Transverse colon (tissue), 4 donors: ENCODE measurements at regions not wholly inside any gene's neighbourhood (a gene's known extent, or its start where the extent isn't known, plus 50 kb on each side); places are given as distances from the start of the nearest gene placed in this dataset.

ENCODE experiments used
- DNase-seq: peaks from one replicate; pipeline ENCODE4 v3.0.0-alpha.2; 2019
- H3K27ac ChIP-seq, 4 donors: fragments of 200-600 bp; sonication (generic); 2 replicates each; pipeline ENCODE4 v1.5.1; 2016 to 2018; ENCODE audit warnings: inconsistent platforms in 4 of 4
- H3K27me3 ChIP-seq: fragments of 200-600 bp; sonication (generic); 2 replicates; pipeline ENCODE4 v1.5.1; 2017; ENCODE audit warnings: inconsistent platforms
- H3K36me3 ChIP-seq, 4 donors: fragments of 200-600 bp; sonication (generic); 2 replicates each; pipeline ENCODE4 v1.5.1; 2017 to 2019; ENCODE audit warnings: inconsistent platforms in 4 of 4
- H3K4me1 ChIP-seq, 4 donors: fragments of 200-600 bp; sonication (generic); 2 replicates each; pipeline ENCODE4 v1.5.1; 2017 to 2020; ENCODE audit warnings: inconsistent platforms in 4 of 4
- H3K4me3 ChIP-seq, 4 donors: fragments of 200-600 bp; sonication (generic); 1 replicate in 1 of 4; 2 replicates in 3 of 4; pipeline versions ENCODE4 v1.5.1 to v1.6.1; 2017 to 2019; ENCODE audit warnings: inconsistent platforms in 4 of 4
- H3K9me3 ChIP-seq, 2 donors: fragments of 200-600 bp; sonication (generic); 2 replicates each; pipeline ENCODE4 v1.5.1; 2017 to 2019; ENCODE audit warnings: inconsistent platforms in 2 of 2
- CTCF ChIP-seq, 5 experiments: fragments of 200-600 bp in 3 of 5; fragments of 450-650 bp in 2 of 5; sonication (generic) in 3 of 5; IDR thresholded peaks; 1 replicate in 2 of 5; 2 replicates in 3 of 5; pipeline ENCODE4 v1.5.1; 2016 to 2017; ENCODE audit warnings: antibody characterized with exemption in 5 of 5, inconsistent platforms in 3 of 5, mild to moderate bottlenecking in 2 of 5, moderate library complexity in 1 of 5
- EP300 ChIP-seq: sonication (generic); formaldehyde crosslinking; IDR thresholded peaks from one replicate; pipeline ENCODE4 v1.6.1; 2017; ENCODE audit warnings: antibody characterized with exemption, low read depth
- POLR2A ChIP-seq: fragments of 450-650 bp; IDR thresholded peaks from one replicate; pipeline ENCODE4 v1.6.1; 2016; ENCODE audit warnings: antibody characterized with exemption, mild to moderate bottlenecking, moderate library complexity
- POLR2AphosphoS5 ChIP-seq, 3 donors: sonication (generic); formaldehyde crosslinking; IDR thresholded peaks; one replicate each; pipeline ENCODE4 v1.6.1; 2016; ENCODE audit warnings: antibody characterized with exemption in 3 of 3
- WGBS, 2 donors: methylation state at CpG; one replicate each; pipeline ENCODE4 v1.1.5; 2018; ENCODE audit warnings: low coverage in 1 of 2; 5-methylcytosine and 5-hydroxymethylcytosine counted together
- in situ Hi-C, 4 donors: fragments of 200-750 bp; cut with MboI; loops; one replicate each; pipeline versions ENCODE4 v1.15.0 to v1.15.1; 2017; ENCODE audit warnings: low sequenced_read_pairs in 3 of 4, low pct_ligation_motif_present in 1 of 4, low pct_unique_long_range_greater_than_20kb in 1 of 4
- intact Hi-C: fragments of 100-400 bp; cut with DNase I; formaldehyde crosslinking; loops from one replicate; pipeline ENCODE4 v1.15.1; 2023; ENCODE audit warnings: low total_unique reads

DNA sequence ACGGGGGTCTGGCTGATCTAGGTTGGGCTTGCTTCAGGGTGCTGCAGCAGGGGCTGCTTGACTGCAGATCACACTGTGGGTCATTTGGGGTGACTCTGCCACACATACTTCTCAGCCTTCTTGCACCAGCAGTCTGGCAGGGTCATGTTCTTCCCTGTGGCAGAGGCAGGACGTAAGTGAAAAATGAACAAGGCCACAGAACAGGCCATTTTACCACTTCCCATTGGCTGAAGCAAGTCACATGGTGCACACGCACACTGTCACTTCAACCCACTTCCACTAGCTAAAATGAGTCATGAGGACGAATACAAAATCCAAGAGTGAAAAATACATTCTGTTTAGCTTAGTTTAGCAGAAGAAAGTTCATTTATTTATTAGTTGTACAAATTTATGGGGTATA lies 168.6 kb upstream of the GGTLC1 start:
- Histone ChIP-seq H3K9me3 (no peaks in the 10 kb centered on the region), H3K27me3 (no peaks in the 10 kb centered on the region), H3K4me3 (no peak overlapping the region), H3K27ac (no peak overlapping the region), H3K36me3 (no peaks in the 10 kb centered on the region), H3K4me1 (no peaks in the 10 kb centered on the region)
- in situ Hi-C loops, result loop anchor here in 3 of 4 donors (25.0 kb wide), 2 partner anchors 105 to 755 kb away; no protein-coding TSS in a partner anchor
- no peak for TF ChIP-seq CTCF (IDR thresholded peaks at IDR 0.05)
- TF ChIP-seq EP300, result no peak
- TF ChIP-seq POLR2AphosphoS5 (IDR thresholded peaks at IDR 0.05), result no peak
- TF ChIP-seq POLR2A, result no peak
- DNase-seq, result no peak
- intact Hi-C loops, result no loop called here
- 50 to 54% methylated on average over 1 to 4 of the region's 4 CpGs for WGBS, 2 donors

GRCh38 chr20:24153101-24154040 lies 164.8 kb upstream of the GGTLC1 start:
- Histone ChIP-seq H3K4me3 (no peak overlapping the region), H3K9me3 (no peaks in the 10 kb centered on the region), H3K4me1 (no peaks in the 10 kb centered on the region), H3K27me3 (no peaks in the 10 kb centered on the region), H3K27ac (no peak overlapping the region), H3K36me3 (no peaks in the 10 kb centered on the region)
- no peak for DNase-seq
- WGBS, 2 donors, result 74 to 84% methylated on average over 8 to 15 of the region's 15 CpGs
- intact Hi-C loops (no loop called here), in situ Hi-C loops (loop anchor here in 3 of 4 donors (25.0 kb wide), 2 partner anchors 109 to 759 kb away; no protein-coding TSS in a partner anchor)
- TF ChIP-seq EP300 (no peak), POLR2A (no peak), POLR2AphosphoS5 (IDR thresholded peaks at IDR 0.05) (no peak), CTCF (IDR thresholded peaks at IDR 0.05) (no peak)

GRCh38 chr20:24151621-24152294 lies 163.2 kb upstream of the GGTLC1 start:
- DNase-seq, result no peak
- H3K9me3 ChIP-seq, result no peaks in the 10 kb centered on the region
- no peak for TF ChIP-seq EP300
- TF ChIP-seq CTCF (IDR thresholded peaks at IDR 0.05), result no peak
- no peak for TF ChIP-seq POLR2AphosphoS5 (IDR thresholded peaks at IDR 0.05)
- TF ChIP-seq POLR2A, result no peak
- no peak overlapping the region for H3K27ac ChIP-seq
- WGBS, 2 donors, result 77 to 94% methylated on average over 2 to 6 of the region's 6 CpGs
- intact Hi-C loops (no loop called here), in situ Hi-C loops (loop anchor here in 3 of 4 donors (25.0 kb wide), 2 partner anchors 111 to 761 kb away; no protein-coding TSS in a partner anchor)
- no peak overlapping the region for H3K4me3 ChIP-seq
- H3K4me1 ChIP-seq, result no peaks in the 10 kb centered on the region
- no peaks in the 10 kb centered on the region for H3K27me3 ChIP-seq
- no peaks in the 10 kb centered on the region for H3K36me3 ChIP-seq

- no peak for DNase-seq
- Histone ChIP-seq H3K27me3 (no peaks in the 10 kb centered on the region), H3K4me3 (no peak overlapping the region), H3K4me1 (no peaks in the 10 kb centered on the region), H3K36me3 (no peaks in the 10 kb centered on the region), H3K27ac (no peak overlapping the region), H3K9me3 (no peaks in the 10 kb centered on the region)
- TF ChIP-seq POLR2AphosphoS5 (IDR thresholded peaks at IDR 0.05) (no peak), POLR2A (no peak), CTCF (IDR thresholded peaks at IDR 0.05) (no peak), EP300 (no peak)
- whole genome bisulfite sequencing, 2 donors, result 73% methylated on average over 6 of the region's 7 CpGs; no CpG with 5 or more reads in 1 of the 2 donors
- in situ Hi-C loops, result loop anchor here in 3 of 4 donors (25.0 kb wide), 2 partner anchors 112 to 762 kb away; no protein-coding TSS in a partner anchor
- intact Hi-C loops, result no loop called here
These were observed 161.8 kb upstream of the GGTLC1 start for GRCh38 chr20:24150406-24150805.
